Neural cell (in vitro differentiated cells): ENCODE measurements at regions not wholly inside any gene's neighbourhood (a gene's known extent, or its start where the extent isn't known, plus 50 kb on each side); places are given as distances from the start of the nearest gene placed in this dataset.

Experiments used
- EZH2 ChIP-seq: fragments of 200-600, 300-800 bp; shearing (Covaris generic), sonication (generic); IDR thresholded peaks from 2 replicates; pipeline ENCODE4 v1.6.1; 2014; ENCODE audit warnings: antibody characterized with exemption, low read length, borderline replicate concordance, mild to moderate bottlenecking; ENCODE audit not compliant: insufficient read depth, poor library complexity, severe bottlenecking
- RAD21 ChIP-seq: fragments of 450-650 bp; conservative IDR thresholded peaks from 2 replicates; pipeline ENCODE4 v1.6.1; 2014; ENCODE audit warnings: antibody characterized with exemption, mild to moderate bottlenecking, moderate library complexity
- TF ChIP-seq, protein P1 (sequence below): fragments of 450-650 bp; IDR thresholded peaks from 2 replicates; pipeline ENCODE4 v1.5.1; 2014; ENCODE audit warnings: antibody characterized with exemption, mild to moderate bottlenecking, moderate library complexity; ENCODE audit not compliant: poor library complexity, severe bottlenecking

DNA sequence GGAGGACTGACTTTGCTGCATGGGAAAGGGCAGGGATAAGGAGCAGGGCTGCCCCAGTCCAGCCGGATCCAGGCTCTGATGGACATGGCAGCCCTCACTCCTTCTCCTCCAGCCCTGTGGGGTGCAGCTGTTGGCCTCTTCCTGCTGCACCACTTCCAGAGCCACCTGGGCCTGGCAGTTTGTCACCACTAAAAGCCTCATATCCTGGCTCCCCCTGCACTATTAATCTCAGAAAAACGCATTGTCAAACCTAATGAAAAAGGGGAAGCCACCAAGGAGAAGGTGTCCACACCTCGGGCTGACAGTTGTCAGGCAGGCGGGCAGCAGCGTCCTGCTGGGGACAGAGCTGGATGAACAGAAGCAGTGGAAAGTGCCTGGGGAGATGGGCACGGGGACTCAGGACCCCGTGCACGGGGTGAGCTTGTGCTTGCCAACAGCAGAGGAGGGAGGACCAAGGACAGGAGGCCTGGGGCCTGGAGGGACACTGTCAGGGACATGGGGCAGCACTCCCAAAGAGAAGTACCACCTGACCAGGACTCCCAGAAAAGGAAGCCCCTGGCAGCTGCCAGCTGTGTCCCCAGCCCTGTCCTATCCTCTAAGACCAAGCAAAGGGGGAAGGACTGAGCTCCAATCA is 151.1 kb upstream of the TSHZ3 start:
- TF ChIP-seq, protein P1, sequence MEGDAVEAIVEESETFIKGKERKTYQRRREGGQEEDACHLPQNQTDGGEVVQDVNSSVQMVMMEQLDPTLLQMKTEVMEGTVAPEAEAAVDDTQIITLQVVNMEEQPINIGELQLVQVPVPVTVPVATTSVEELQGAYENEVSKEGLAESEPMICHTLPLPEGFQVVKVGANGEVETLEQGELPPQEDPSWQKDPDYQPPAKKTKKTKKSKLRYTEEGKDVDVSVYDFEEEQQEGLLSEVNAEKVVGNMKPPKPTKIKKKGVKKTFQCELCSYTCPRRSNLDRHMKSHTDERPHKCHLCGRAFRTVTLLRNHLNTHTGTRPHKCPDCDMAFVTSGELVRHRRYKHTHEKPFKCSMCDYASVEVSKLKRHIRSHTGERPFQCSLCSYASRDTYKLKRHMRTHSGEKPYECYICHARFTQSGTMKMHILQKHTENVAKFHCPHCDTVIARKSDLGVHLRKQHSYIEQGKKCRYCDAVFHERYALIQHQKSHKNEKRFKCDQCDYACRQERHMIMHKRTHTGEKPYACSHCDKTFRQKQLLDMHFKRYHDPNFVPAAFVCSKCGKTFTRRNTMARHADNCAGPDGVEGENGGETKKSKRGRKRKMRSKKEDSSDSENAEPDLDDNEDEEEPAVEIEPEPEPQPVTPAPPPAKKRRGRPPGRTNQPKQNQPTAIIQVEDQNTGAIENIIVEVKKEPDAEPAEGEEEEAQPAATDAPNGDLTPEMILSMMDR = no peak
- TF ChIP-seq RAD21 (no peak), EZH2 (no peak)
